Tibial nerve (tissue), 3 donors: ENCODE measurements at regions not wholly inside any gene's neighbourhood (a gene's known extent, or its start where the extent isn't known, plus 50 kb on each side); places are given as distances from the start of the nearest gene placed in this dataset.

ENCODE experiments used
- CTCF ChIP-seq, 5 experiments: fragments of 200-600 bp in 3 of 5; fragments of 450-650 bp in 2 of 5; sonication (generic) in 3 of 5; IDR thresholded peaks; one replicate each; pipeline ENCODE4 v1.5.1; 2016 to 2019; ENCODE audit warnings: antibody characterized with exemption in 5 of 5, mild to moderate bottlenecking in 3 of 5, moderate library complexity in 2 of 5
- POLR2A ChIP-seq, 2 donors: fragments of 450-650 bp; IDR thresholded peaks; one replicate each; pipeline ENCODE4 v1.6.1; 2017; ENCODE audit warnings: antibody characterized with exemption in 2 of 2, mild to moderate bottlenecking in 2 of 2, moderate library complexity in 2 of 2

DNA sequence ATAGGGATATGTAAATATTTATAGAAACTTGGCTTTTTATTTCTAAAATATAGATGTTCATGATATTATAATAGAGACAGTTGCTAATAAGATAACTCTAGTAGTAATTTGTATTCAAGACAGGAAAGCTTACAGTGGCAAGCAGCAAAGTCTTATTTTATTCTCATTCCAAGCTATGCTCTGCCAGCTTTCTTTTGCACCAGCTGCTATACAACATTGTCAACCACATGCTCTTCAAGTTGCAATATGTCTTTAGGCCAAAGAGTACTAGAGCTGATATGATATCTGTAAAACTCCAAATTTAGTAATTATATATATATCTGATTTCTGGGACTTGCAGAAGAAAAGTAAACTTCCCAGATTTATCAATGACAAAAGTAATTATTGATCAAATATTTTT, 350.1 kb downstream of the HGF start:
- TF ChIP-seq CTCF (IDR thresholded peaks at IDR 0.05) (no peak), POLR2A (IDR thresholded peaks at IDR 0.05) (no peak)
